HepG2 (cell line): ENCODE measurements at regions not wholly inside any gene's neighbourhood (a gene's known extent, or its start where the extent isn't known, plus 50 kb on each side); places are given as distances from the start of the nearest gene placed in this dataset.

ENCODE experiments used
- ATM ChIP-seq: fragments of 450-650 bp; IDR thresholded peaks from 2 replicates; pipeline ENCODE4 v1.7.1; 2017; ENCODE audit warnings: mild to moderate bottlenecking, borderline replicate concordance
- FOXK2 ChIP-seq: fragments of 450-650 bp; IDR thresholded peaks from 2 replicates; pipeline ENCODE4 v1.6.1; 2016
- FOXP1 ChIP-seq, 2 experiments: fragments of 450-650 bp in 1 of 2; IDR thresholded peaks; 2 replicates each; pipeline ENCODE4 v1.6.1; 2017 to 2018; ENCODE audit warnings: antibody characterized with exemption in 1 of 2
- MAZ ChIP-seq, 2 experiments: sonication (generic) in 1 of 2; formaldehyde crosslinking in 1 of 2; IDR thresholded peaks; 2 replicates each; pipeline versions ENCODE4 v1.5.0 to v1.6.1; 2012 to 2020; ENCODE audit warnings: low read depth in 2 of 2, mild to moderate bottlenecking in 2 of 2, borderline replicate concordance in 1 of 2, improper control_type of control experiment in 1 of 2, low read length in 1 of 2, missing genetic modification reagents in 1 of 2, moderate library complexity in 1 of 2
- MXD4 ChIP-seq: IDR thresholded peaks from 2 replicates; pipeline ENCODE4 v1.6.1; 2016; ENCODE audit warnings: mild to moderate bottlenecking, missing biosample characterization, missing genetic modification reagents
- NFE2L2 ChIP-seq: fragments of 150-350 bp; IDR thresholded peaks from 2 replicates; pipeline ENCODE4 v1.6.1; 2014; ENCODE audit warnings: low read length
- REL ChIP-seq: sonication (generic); formaldehyde crosslinking; conservative IDR thresholded peaks from 2 replicates; pipeline ENCODE4 v1.8.0; 2022; ENCODE audit warnings: mild to moderate bottlenecking, missing genetic modification reagents, moderate library complexity
- SALL1 ChIP-seq: sonication (generic); formaldehyde crosslinking; IDR thresholded peaks from 2 replicates; pipeline ENCODE4 v1.8.0; 2022; ENCODE audit warnings: mild to moderate bottlenecking, missing genetic modification reagents
- SIX4 ChIP-seq: sonication (generic); formaldehyde crosslinking; IDR thresholded peaks from 2 replicates; pipeline ENCODE4 v1.4.0; 2020; ENCODE audit warnings: missing genetic modification reagents
- TP53 ChIP-seq: sonication (generic); formaldehyde crosslinking; conservative IDR thresholded peaks from 2 replicates; pipeline ENCODE4 v1.4.0; 2020; ENCODE audit warnings: missing genetic modification reagents
- ZBTB33 ChIP-seq: sonication (generic); formaldehyde crosslinking; IDR thresholded peaks from 2 replicates; pipeline ENCODE4 v1.4.0; 2020; ENCODE audit warnings: missing genetic modification reagents
- ZNF10 ChIP-seq: sonication (generic); formaldehyde crosslinking; IDR thresholded peaks from 2 replicates; pipeline ENCODE4 v1.4.0; 2020; ENCODE audit warnings: mild to moderate bottlenecking, low read depth, missing genetic modification reagents, borderline replicate concordance
- ZNF138 ChIP-seq: sonication (generic); formaldehyde crosslinking; IDR thresholded peaks from 2 replicates; pipeline ENCODE4 v1.5.0; 2020; ENCODE audit warnings: mild to moderate bottlenecking, low read depth, missing genetic modification reagents
- ZNF18 ChIP-seq: sonication (generic); formaldehyde crosslinking; IDR thresholded peaks from 2 replicates; pipeline ENCODE4 v1.8.0; 2022; ENCODE audit warnings: mild to moderate bottlenecking, missing genetic modification reagents; ENCODE audit not compliant: insufficient replicate concordance
- ZNF235 ChIP-seq: sonication (generic); formaldehyde crosslinking; IDR thresholded peaks from 2 replicates; pipeline ENCODE4 v1.8.1; 2023; ENCODE audit warnings: mild to moderate bottlenecking, missing genetic modification reagents, borderline replicate concordance
- ZNF468 ChIP-seq: sonication (generic); formaldehyde crosslinking; IDR thresholded peaks from 2 replicates; pipeline ENCODE4 v1.8.0; 2022; ENCODE audit warnings: mild to moderate bottlenecking, moderate library complexity, missing genetic modification reagents
- TF ChIP-seq, protein P1 (sequence below): sonication (generic); formaldehyde crosslinking; IDR thresholded peaks from 2 replicates; pipeline ENCODE4 v1.5.1; 2020; ENCODE audit warnings: missing genetic modification reagents, mild to moderate bottlenecking, borderline replicate concordance
- TF ChIP-seq, protein P2 (sequence below): sonication (generic); formaldehyde crosslinking; IDR thresholded peaks from 2 replicates; pipeline ENCODE4 v1.5.0; 2020; ENCODE audit warnings: mild to moderate bottlenecking, missing genetic modification reagents, borderline replicate concordance

DNA sequence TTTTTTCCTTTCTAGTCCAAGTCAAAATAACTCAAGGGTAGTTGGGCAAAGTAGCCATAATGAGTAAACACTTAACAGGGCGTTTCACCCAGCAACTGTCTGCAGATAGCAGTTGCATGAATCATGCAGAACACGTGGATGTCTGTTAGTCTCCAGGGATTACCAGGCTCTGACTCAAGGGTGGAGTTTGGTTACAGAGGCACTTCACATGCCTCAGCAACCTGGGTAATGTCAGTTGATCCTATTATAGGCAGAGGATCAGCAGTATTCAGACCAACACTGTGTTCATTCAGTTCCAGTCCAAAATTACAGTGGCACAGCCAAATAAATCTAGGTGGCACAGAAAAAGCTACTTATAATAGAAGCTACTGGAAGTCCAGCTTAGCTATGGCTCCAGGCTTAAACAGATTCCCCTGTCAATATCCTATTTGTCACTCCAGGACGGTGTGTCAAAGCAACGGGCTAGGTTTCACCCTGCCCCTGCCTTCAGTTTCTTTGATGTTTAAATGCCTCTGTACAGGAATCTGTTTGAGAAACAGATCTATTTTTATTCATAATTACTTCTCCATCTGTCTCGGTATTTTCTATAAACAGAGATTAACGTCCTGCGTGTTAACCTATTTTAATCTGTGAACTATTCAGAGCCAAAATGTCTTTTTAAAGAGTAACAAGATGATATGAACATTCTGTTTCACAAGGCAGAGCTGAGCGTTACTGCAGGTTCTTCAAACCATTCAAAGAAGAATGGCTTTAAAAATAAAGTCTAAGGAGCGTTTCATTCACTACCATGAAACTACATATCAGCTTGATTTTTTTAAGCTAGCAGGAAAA is 162.6 kb upstream of the AKR1E2 start (continued):
- TF ChIP-seq, protein P1, sequence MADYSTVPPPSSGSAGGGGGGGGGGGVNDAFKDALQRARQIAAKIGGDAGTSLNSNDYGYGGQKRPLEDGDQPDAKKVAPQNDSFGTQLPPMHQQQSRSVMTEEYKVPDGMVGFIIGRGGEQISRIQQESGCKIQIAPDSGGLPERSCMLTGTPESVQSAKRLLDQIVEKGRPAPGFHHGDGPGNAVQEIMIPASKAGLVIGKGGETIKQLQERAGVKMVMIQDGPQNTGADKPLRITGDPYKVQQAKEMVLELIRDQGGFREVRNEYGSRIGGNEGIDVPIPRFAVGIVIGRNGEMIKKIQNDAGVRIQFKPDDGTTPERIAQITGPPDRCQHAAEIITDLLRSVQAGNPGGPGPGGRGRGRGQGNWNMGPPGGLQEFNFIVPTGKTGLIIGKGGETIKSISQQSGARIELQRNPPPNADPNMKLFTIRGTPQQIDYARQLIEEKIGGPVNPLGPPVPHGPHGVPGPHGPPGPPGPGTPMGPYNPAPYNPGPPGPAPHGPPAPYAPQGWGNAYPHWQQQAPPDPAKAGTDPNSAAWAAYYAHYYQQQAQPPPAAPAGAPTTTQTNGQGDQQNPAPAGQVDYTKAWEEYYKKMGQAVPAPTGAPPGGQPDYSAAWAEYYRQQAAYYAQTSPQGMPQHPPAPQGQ (CRISPR knock-in tag), result no peak
- TF ChIP-seq ZNF235 (CRISPR knock-in tag) (no peak), FOXK2 (no peak), ZNF18 (CRISPR knock-in tag) (no peak), ZNF468 (CRISPR knock-in tag) (no peak), MAZ (IDR thresholded peaks at IDR 0.05; ENCODE audit: borderline replicate concordance, low read depth, low read length) (no peak), MAZ (CRISPR knock-in tag; IDR thresholded peaks at IDR 0.05; ENCODE audit: low read depth) (no peak), NFE2L2 (no peak), ZBTB33 (CRISPR knock-in tag) (no peak), ZNF138 (CRISPR knock-in tag) (no peak), REL (CRISPR knock-in tag) (no peak), MXD4 (0 out of 2 replicates have a peak, but pooled peaks have one; percentile 28), ZNF10 (CRISPR knock-in tag) (no peak), SALL1 (CRISPR knock-in tag) (0 out of 2 replicates have a peak, but pooled peaks have one; percentile 19), SIX4 (no peak), FOXP1 (IDR thresholded peaks at IDR 0.05) (no peak), FOXP1 (CRISPR knock-in tag; IDR thresholded peaks at IDR 0.05) (peak; percentile 76), ATM (no peak), TP53 (no peak)
- TF ChIP-seq, protein P2, sequence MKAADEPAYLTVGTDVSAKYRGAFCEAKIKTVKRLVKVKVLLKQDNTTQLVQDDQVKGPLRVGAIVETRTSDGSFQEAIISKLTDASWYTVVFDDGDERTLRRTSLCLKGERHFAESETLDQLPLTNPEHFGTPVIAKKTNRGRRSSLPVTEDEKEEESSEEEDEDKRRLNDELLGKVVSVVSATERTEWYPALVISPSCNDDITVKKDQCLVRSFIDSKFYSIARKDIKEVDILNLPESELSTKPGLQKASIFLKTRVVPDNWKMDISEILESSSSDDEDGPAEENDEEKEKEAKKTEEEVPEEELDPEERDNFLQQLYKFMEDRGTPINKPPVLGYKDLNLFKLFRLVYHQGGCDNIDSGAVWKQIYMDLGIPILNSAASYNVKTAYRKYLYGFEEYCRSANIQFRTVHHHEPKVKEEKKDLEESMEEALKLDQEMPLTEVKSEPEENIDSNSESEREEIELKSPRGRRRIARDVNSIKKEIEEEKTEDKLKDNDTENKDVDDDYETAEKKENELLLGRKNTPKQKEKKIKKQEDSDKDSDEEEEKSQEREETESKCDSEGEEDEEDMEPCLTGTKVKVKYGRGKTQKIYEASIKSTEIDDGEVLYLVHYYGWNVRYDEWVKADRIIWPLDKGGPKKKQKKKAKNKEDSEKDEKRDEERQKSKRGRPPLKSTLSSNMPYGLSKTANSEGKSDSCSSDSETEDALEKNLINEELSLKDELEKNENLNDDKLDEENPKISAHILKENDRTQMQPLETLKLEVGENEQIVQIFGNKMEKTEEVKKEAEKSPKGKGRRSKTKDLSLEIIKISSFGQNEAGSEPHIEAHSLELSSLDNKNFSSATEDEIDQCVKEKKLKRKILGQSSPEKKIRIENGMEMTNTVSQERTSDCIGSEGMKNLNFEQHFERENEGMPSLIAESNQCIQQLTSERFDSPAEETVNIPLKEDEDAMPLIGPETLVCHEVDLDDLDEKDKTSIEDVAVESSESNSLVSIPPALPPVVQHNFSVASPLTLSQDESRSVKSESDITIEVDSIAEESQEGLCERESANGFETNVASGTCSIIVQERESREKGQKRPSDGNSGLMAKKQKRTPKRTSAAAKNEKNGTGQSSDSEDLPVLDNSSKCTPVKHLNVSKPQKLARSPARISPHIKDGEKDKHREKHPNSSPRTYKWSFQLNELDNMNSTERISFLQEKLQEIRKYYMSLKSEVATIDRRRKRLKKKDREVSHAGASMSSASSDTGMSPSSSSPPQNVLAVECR (CRISPR knock-in tag), result no peak; the same call in 1 of the 2 replicates
